Endothelial cell (in vitro differentiated cells): ENCODE measurements at regions not wholly inside any gene's neighbourhood (a gene's known extent, or its start where the extent isn't known, plus 50 kb on each side); places are given as distances from the start of the nearest gene placed in this dataset.

Experiments
- DNase-seq: peaks from one replicate; pipeline ENCODE4 v3.0.0; 2021; ENCODE audit warnings: low spot score
- H3K27ac Mint-ChIP-seq: one replicate; pipeline ENCODE4 v1.8.0; 2021; ENCODE audit warnings: mixed read lengths, inconsistent platforms; ENCODE audit not compliant: unreplicated experiment
- H3K27me3 Mint-ChIP-seq: one replicate; pipeline ENCODE4 v1.8.0; 2021; ENCODE audit warnings: mild to moderate bottlenecking, moderate library complexity, mixed read lengths, inconsistent platforms; ENCODE audit not compliant: unreplicated experiment
- H3K36me3 Mint-ChIP-seq: one replicate; pipeline ENCODE4 v1.8.0; 2021; ENCODE audit warnings: mild to moderate bottlenecking, low read depth, mixed read lengths, inconsistent platforms; ENCODE audit not compliant: unreplicated experiment
- H3K4me1 Mint-ChIP-seq: one replicate; pipeline ENCODE4 v1.8.0; 2021; ENCODE audit warnings: mild to moderate bottlenecking, mixed read lengths, inconsistent platforms; ENCODE audit not compliant: unreplicated experiment
- H3K4me3 Mint-ChIP-seq: one replicate; pipeline ENCODE4 v1.8.0; 2021; ENCODE audit warnings: mild to moderate bottlenecking, mixed read lengths, inconsistent platforms; ENCODE audit not compliant: unreplicated experiment
- H3K9me3 Mint-ChIP-seq: one replicate; pipeline ENCODE4 v1.8.0; 2021; ENCODE audit warnings: mixed read lengths, inconsistent platforms; ENCODE audit not compliant: unreplicated experiment
- CTCF ChIP-seq: fragments of 200-600 bp; sonication (generic); IDR thresholded peaks from one replicate; pipeline ENCODE4 v1.5.0; 2021; ENCODE audit warnings: antibody characterized with exemption; ENCODE audit not compliant: unreplicated experiment

GRCh38 chr13:50580684-50581305 is 262.7 kb downstream of the DLEU7 start:
- H3K27ac Mint-ChIP-seq, result no peak overlapping the region
- DNase-seq, result no peak
- peaks cover 1% of the 10 kb centered on the region for H3K27me3 Mint-ChIP-seq
- no peaks in the 10 kb centered on the region for H3K36me3 Mint-ChIP-seq
- TF ChIP-seq CTCF, result no peak
- no peak overlapping the region for H3K4me3 Mint-ChIP-seq
- no peaks in the 10 kb centered on the region for H3K9me3 Mint-ChIP-seq
- H3K4me1 Mint-ChIP-seq, result peaks cover 5% of the 10 kb centered on the region

- Mint-ChIP-seq H3K27me3 (peaks cover 1% of the 10 kb centered on the region), H3K27ac (no peak overlapping the region), H3K4me1 (peaks cover 5% of the 10 kb centered on the region), H3K36me3 (no peaks in the 10 kb centered on the region), H3K9me3 (no peaks in the 10 kb centered on the region), H3K4me3 (no peak overlapping the region)
- TF ChIP-seq CTCF, result no peak
- DNase-seq, result no peak
Measured at GRCh38 chr13:50581586-50582196, 261.8 kb downstream of the DLEU7 start.

- Mint-ChIP-seq H3K4me3 (no peak overlapping the region), H3K9me3 (no peaks in the 10 kb centered on the region), H3K27ac (peak overlapping the region; percentile 44), H3K27me3 (peaks cover 1% of the 10 kb centered on the region), H3K4me1 (peaks cover 5% of the 10 kb centered on the region), H3K36me3 (no peaks in the 10 kb centered on the region)
- TF ChIP-seq CTCF, result no peak
- no peak for DNase-seq
Measured at GRCh38 chr13:50584856-50585580, 258.5 kb downstream of the DLEU7 start.

GRCh38 chr13:50585674-50586413 is 257.6 kb downstream of the DLEU7 start:
- no peaks in the 10 kb centered on the region for H3K9me3 Mint-ChIP-seq
- H3K27ac Mint-ChIP-seq, result no peak overlapping the region
- H3K4me1 Mint-ChIP-seq, result peaks cover under 1% of the 10 kb centered on the region
- no peak overlapping the region for H3K4me3 Mint-ChIP-seq
- peaks cover 1% of the 10 kb centered on the region for H3K27me3 Mint-ChIP-seq
- H3K36me3 Mint-ChIP-seq, result no peaks in the 10 kb centered on the region
- no peak for DNase-seq
- TF ChIP-seq CTCF, result no peak
